Endothelial cell of umbilical vein (primary cell): ENCODE measurements at regions not wholly inside any gene's neighbourhood (a gene's known extent, or its start where the extent isn't known, plus 50 kb on each side); places are given as distances from the start of the nearest gene placed in this dataset.

Source experiments
- CTCF ChIP-seq, 2 donors: IDR thresholded peaks; 1 replicate in 1 of 2; 2 replicates in 1 of 2; pipeline ENCODE4 v1.5.1; 2011; ENCODE audit warnings: low read length in 2 of 2, mild to moderate bottlenecking in 2 of 2, moderate library complexity in 2 of 2, control low read depth in 1 of 2, inconsistent platforms in 1 of 2, low read depth in 1 of 2; ENCODE audit not compliant: insufficient read depth in 1 of 2; ENCODE audit errors: extremely low read depth in 1 of 2
- POLR2A ChIP-seq: IDR thresholded peaks from 2 replicates; pipeline ENCODE4 v1.6.1; 2012; ENCODE audit warnings: low read depth, mild to moderate bottlenecking, control low read depth, low read length

GRCh38 chr2:51368250-51368649 lies 336.3 kb upstream of the NRXN1 start:
- TF ChIP-seq CTCF (IDR thresholded peaks at IDR 0.05; ENCODE audit: extremely low read depth in 1 of 2, insufficient read depth in 1 of 2, low read depth in 1 of 2, low read length in 2 of 2) = no peak
- no peak for TF ChIP-seq POLR2A
